Esophagus muscularis mucosa (tissue), 4 donors: ENCODE measurements at regions not wholly inside any gene's neighbourhood (a gene's known extent, or its start where the extent isn't known, plus 50 kb on each side); places are given as distances from the start of the nearest gene placed in this dataset.

Source experiments
- DNase-seq: peaks from one replicate; pipeline ENCODE4 v3.0.0-alpha.2; 2017; ENCODE audit errors: extremely low spot score
- H3K27ac ChIP-seq, 4 donors: fragments of 200-600 bp; sonication (generic); replicated peaks in 1 of 4; 1 replicate in 3 of 4; 2 replicates in 1 of 4; pipeline ENCODE4 v1.5.1; 2016 to 2019; ENCODE audit warnings: mild to moderate bottlenecking in 1 of 4
- H3K27me3 ChIP-seq, 4 donors: fragments of 200-600 bp; sonication (generic); one replicate each; pipeline versions ENCODE4 v1.5.1 to v1.6.0; 2016 to 2019
- H3K36me3 ChIP-seq, 4 donors: fragments of 200-600 bp; sonication (generic); one replicate each; pipeline ENCODE4 v1.5.1; 2016 to 2019
- H3K4me1 ChIP-seq, 4 donors: fragments of 200-600 bp; sonication (generic); one replicate each; pipeline ENCODE4 v1.5.1; 2016 to 2019
- H3K4me3 ChIP-seq, 4 donors: fragments of 200-600 bp; sonication (generic); 1 replicate in 2 of 4; 2 replicates in 2 of 4; pipeline ENCODE4 v1.5.1; 2016 to 2019; ENCODE audit warnings: mild to moderate bottlenecking in 4 of 4, moderate library complexity in 1 of 4
- H3K9me3 ChIP-seq, 4 donors: fragments of 200-600 bp; sonication (generic); 1 replicate in 3 of 4; 2 replicates in 1 of 4; pipeline ENCODE4 v1.5.1; 2016 to 2019
- EP300 ChIP-seq: sonication (generic); formaldehyde crosslinking; IDR thresholded peaks from one replicate; pipeline ENCODE4 v1.6.1; 2017; ENCODE audit warnings: antibody characterized with exemption
- POLR2A ChIP-seq: fragments of 450-650 bp; IDR thresholded peaks from one replicate; pipeline ENCODE4 v1.6.1; 2017; ENCODE audit warnings: antibody characterized with exemption, moderate library complexity, mild to moderate bottlenecking, low read depth
- POLR2AphosphoS5 ChIP-seq, 2 donors: sonication (generic); formaldehyde crosslinking; IDR thresholded peaks; one replicate each; pipeline ENCODE4 v1.6.1; 2017; ENCODE audit warnings: antibody characterized with exemption in 2 of 2
- WGBS: methylation state at CpG from one replicate; pipeline ENCODE4 v1.1.5; 2018; 5-methylcytosine and 5-hydroxymethylcytosine counted together
- intact Hi-C: fragments of 100-400 bp; cut with DNase I; formaldehyde crosslinking; loops from one replicate; pipeline ENCODE4 v1.15.1; 2023
- TF ChIP-seq, protein P1 (sequence below), 3 experiments: fragments of 200-600 bp in 2 of 3; fragments of 450-650 bp in 1 of 3; sonication (generic) in 2 of 3; IDR thresholded peaks; one replicate each; pipeline ENCODE4 v1.5.1; 2017 to 2019; ENCODE audit warnings: antibody characterized with exemption in 3 of 3, mild to moderate bottlenecking in 2 of 3, moderate library complexity in 1 of 3

GRCh38 chr7:126378642-126379041 is 874.1 kb downstream of the GRM8 start:
- no peaks in the 10 kb centered on the region for H3K4me1 ChIP-seq

DNA sequence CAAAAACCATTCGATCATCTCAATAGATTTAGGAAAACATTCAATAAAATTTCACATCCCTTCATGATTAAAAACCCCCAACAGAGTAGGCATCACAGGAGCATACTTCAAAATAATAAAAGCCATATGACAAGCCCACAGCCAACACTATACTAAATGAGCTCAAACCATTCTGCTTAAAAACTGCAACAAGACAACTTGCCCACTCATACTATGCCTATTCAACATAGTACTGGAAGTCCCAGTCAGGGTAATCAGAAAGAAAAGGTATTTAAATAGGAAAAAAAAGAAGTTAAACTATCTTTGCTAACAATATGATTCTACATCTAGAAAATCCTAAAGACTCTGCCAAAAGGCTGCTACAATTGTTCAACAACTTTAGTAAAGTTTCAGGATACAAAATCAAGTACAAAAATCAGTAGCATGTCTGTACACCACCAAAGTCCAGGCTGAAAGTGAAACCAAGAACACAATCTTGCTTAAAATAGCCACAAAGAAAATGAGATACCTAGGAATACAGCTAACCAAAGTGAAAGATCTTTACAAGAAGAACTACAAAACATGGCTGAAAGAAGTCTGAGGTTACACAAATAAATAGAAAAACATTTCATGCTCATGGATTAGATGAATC is 882.6 kb downstream of the GRM8 start:
- intact Hi-C loops, result no loop called here
- Histone ChIP-seq H3K27me3 (no peaks in the 10 kb centered on the region), H3K9me3 (no peaks in the 10 kb centered on the region), H3K4me3 (no peak overlapping the region), H3K36me3 (no peaks in the 10 kb centered on the region), H3K27ac (no peak overlapping the region), H3K4me1 (no peaks in the 10 kb centered on the region)
- DNase-seq, result no peak
- 83% methylated on average over 1 of the region's 1 CpG for WGBS
- TF ChIP-seq POLR2A, result no peak
- TF ChIP-seq, protein P1, sequence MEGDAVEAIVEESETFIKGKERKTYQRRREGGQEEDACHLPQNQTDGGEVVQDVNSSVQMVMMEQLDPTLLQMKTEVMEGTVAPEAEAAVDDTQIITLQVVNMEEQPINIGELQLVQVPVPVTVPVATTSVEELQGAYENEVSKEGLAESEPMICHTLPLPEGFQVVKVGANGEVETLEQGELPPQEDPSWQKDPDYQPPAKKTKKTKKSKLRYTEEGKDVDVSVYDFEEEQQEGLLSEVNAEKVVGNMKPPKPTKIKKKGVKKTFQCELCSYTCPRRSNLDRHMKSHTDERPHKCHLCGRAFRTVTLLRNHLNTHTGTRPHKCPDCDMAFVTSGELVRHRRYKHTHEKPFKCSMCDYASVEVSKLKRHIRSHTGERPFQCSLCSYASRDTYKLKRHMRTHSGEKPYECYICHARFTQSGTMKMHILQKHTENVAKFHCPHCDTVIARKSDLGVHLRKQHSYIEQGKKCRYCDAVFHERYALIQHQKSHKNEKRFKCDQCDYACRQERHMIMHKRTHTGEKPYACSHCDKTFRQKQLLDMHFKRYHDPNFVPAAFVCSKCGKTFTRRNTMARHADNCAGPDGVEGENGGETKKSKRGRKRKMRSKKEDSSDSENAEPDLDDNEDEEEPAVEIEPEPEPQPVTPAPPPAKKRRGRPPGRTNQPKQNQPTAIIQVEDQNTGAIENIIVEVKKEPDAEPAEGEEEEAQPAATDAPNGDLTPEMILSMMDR (IDR thresholded peaks at IDR 0.05), result no peak
- TF ChIP-seq POLR2AphosphoS5 (IDR thresholded peaks at IDR 0.05), result no peak
- no peak for TF ChIP-seq EP300

More at GRCh38 chr7:126378642-126379041, 874.1 kb downstream of the GRM8 start:
- H3K4me3 ChIP-seq, result no peak overlapping the region
- H3K27me3 ChIP-seq, result no peaks in the 10 kb centered on the region
- no peak overlapping the region for H3K27ac ChIP-seq
- TF ChIP-seq POLR2AphosphoS5 (IDR thresholded peaks at IDR 0.05) (no peak), EP300 (no peak), POLR2A (no peak)
- TF ChIP-seq, protein P1 (IDR thresholded peaks at IDR 0.05), result no peak
- no peaks in the 10 kb centered on the region for H3K36me3 ChIP-seq
- no peak for DNase-seq
- intact Hi-C loops, result no loop called here
- H3K9me3 ChIP-seq, result no peaks in the 10 kb centered on the region
- WGBS, result 46% methylated on average over 2 of the region's 2 CpGs

DNA sequence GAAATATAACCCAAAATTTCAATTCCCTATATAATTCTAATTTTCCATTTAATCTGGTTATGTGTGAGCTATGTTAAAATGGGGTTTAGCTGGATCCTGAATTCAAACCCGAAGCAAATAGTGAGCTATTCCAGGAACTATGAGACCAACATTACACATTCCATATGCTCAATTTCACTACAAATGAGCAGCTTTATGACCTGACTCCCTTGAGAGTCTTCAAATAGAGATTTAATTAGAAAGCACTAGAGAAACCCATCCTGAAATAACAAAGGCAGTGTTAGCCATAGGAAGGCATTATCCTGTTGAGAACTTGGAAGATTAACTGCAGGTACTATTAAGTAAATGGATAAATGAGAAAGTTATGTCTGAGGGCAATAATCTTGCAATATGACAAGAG is 890.0 kb downstream of the GRM8 start:
- Histone ChIP-seq H3K4me1 (no peaks in the 10 kb centered on the region), H3K36me3 (no peaks in the 10 kb centered on the region), H3K9me3 (no peaks in the 10 kb centered on the region), H3K4me3 (no peak overlapping the region), H3K27me3 (no peaks in the 10 kb centered on the region), H3K27ac (no peak overlapping the region)
- no peak for DNase-seq
- WGBS, result 69% methylated on average over 1 of the region's 1 CpG
- intact Hi-C loops, result no loop called here
- no peak for TF ChIP-seq POLR2A
- no peak for TF ChIP-seq POLR2AphosphoS5 (IDR thresholded peaks at IDR 0.05)
- TF ChIP-seq EP300, result no peak

- Histone ChIP-seq H3K36me3 (no peaks in the 10 kb centered on the region), H3K4me3 (no peak overlapping the region), H3K27ac (no peak overlapping the region), H3K4me1 (no peaks in the 10 kb centered on the region), H3K27me3 (no peaks in the 10 kb centered on the region), H3K9me3 (no peaks in the 10 kb centered on the region)
- no peak for TF ChIP-seq EP300
- TF ChIP-seq POLR2A, result no peak
- TF ChIP-seq, protein P1 (IDR thresholded peaks at IDR 0.05), result no peak
- TF ChIP-seq POLR2AphosphoS5 (IDR thresholded peaks at IDR 0.05), result no peak
- 76% methylated on average over 3 of the region's 3 CpGs for WGBS
- intact Hi-C loops, result no loop called here
- no peak for DNase-seq
Observed at GRCh38 chr7:126361183-126361582, 891.6 kb downstream of the GRM8 start.

GRCh38 chr7:126339813-126340212 is 912.9 kb downstream of the GRM8 start:
- no peak for DNase-seq
- WGBS, result 60% methylated on average over 4 of the region's 4 CpGs
- no peaks in the 10 kb centered on the region for H3K36me3 ChIP-seq
- H3K27ac ChIP-seq, result no peak overlapping the region
- TF ChIP-seq, protein P1 (IDR thresholded peaks at IDR 0.05), result no peak
- no peak for TF ChIP-seq EP300
- no peak for TF ChIP-seq POLR2AphosphoS5 (IDR thresholded peaks at IDR 0.05)
- no peak for TF ChIP-seq POLR2A
- no peak overlapping the region for H3K4me3 ChIP-seq
- H3K9me3 ChIP-seq, result no peaks in the 10 kb centered on the region
- no peaks in the 10 kb centered on the region for H3K4me1 ChIP-seq
- intact Hi-C loops, result no loop called here
- no peaks in the 10 kb centered on the region for H3K27me3 ChIP-seq
